T-helper 1 cell (primary cell): ENCODE measurements at regions not wholly inside any gene's neighbourhood (a gene's known extent, or its start where the extent isn't known, plus 50 kb on each side); places are given as distances from the start of the nearest gene placed in this dataset.
"Not testable (repeated sequence)": the region's sequence is repeated elsewhere in the genome, so short reads cannot be mapped to it uniquely, and the experiment has no call there.

Experiments used
- DNase-seq, 5 donors: peaks; one replicate each; pipeline ENCODE4 v3.0.0-alpha.2; 2012 to 2020

- DNase-seq = no peak
These were observed 699.4 kb upstream of the TMEM132C start for GRCh38 chr12:127567531-127567930.

DNA sequence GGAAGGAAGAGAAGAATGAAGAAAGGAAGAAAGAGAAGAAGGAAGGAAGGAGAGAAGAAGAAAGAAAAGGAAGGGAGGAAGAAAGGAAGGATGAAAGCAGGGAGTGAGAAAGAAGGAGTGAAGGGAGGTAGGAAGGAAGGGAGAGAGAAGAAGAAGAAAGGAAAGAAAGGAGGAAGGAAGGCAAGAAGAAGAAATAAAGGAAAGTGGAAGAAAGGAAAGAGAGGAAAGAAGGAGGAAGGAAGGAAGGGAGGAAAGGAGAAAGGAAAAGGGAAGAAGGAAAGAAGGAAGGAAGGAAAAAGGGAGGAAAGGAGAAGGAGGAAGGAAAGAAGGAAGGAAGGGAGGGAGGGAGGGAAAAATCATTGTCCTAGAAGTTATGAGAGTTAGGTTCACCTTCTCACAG lies 696.6 kb upstream of the TMEM132C start:
- DNase-seq = no peak

- no peak for DNase-seq
These were observed 696.1 kb upstream of the TMEM132C start for GRCh38 chr12:127570793-127571360.

GRCh38 chr12:127571578-127571977 lies 695.4 kb upstream of the TMEM132C start:
- DNase-seq = no peak

GRCh38 chr12:127579446-127579845 lies 687.5 kb upstream of the TMEM132C start:
- DNase-seq = no peak

DNA sequence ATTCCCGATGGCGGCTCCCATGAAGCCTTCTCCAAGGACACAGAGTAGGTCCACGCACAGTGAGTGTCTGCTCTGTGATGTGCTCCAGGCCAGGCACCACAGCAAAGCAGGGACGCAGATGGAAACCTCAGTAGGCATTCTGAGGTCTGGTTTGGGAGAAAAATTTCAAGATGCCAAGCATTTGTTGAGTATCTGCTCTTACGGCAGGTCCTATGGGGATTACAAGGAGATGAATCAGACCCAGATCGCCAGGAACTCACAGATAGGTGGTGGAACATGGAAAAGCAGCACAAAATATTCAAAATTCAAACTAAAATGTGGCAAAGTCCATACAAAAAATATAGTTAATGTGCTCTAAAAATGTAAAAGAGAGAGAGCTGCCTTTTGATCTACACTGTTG lies 684.9 kb upstream of the TMEM132C start:
- DNase-seq = no peak

DNA sequence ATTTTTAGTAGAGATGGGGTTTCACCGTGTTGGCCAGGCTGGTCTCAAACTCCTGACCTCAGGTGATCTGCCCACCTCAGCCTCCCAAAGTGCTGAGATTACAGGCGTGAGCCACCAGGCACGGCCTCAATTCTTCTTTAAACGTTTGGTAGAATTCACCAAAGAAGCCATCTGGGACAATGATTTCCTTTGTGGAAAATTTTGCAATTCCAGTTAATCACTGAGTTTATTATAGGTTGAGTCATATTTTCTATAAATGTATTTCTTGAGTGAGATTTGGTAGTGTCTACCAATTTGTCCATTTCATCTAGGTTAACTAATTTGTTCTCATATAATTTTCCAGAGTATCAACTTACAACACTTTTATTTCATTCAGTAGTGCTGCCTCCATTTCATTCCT lies 683.9 kb upstream of the TMEM132C start:
- DNase-seq = no peak

DNA sequence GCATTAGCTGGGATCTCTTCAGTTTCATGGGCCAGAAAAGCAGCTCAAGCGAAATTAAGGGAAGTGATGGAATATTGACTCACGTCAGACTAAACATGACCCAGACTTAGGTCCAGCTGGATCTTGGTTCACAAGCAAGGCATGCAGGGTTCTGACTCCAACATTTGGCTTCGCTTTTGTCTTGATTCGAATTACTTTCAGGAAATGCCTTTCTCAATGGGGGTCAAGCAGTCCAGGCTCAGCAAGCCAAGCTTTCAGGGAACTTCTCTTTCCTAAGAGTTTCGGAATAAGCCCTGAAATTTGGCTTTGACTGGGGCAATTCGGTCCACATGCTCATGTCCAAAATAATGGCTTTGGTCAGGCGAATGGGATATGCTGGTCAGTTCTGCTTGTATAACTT lies 678.7 kb upstream of the TMEM132C start:
- DNase-seq = no peak

DNA sequence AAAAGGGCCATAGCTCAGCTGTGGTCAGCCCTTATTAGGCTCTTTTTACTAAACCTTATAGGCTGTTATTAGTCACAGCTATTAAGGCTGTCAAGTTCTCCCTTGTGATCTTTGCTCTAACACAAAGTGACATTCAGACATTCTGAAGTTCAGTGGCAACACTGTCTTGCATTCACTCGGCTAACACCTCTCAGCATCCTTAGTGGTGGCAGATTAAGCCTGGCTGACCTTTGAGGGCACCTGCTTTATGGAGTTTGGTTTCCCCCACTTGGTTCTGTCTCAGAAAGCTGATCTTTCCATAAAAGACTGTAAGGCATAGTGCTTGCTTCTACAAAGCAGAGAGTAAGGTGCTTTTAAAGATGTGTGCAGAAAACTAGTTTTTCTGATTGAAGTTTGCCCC lies 677.4 kb upstream of the TMEM132C start:
- DNase-seq = no peak

GRCh38 chr12:127590868-127591267 lies 676.1 kb upstream of the TMEM132C start:
- no peak for DNase-seq

GRCh38 chr12:127592245-127592644 lies 674.7 kb upstream of the TMEM132C start:
- DNase-seq = no peak

GRCh38 chr12:127594351-127594970 lies 672.5 kb upstream of the TMEM132C start:
- DNase-seq = no peak

DNA sequence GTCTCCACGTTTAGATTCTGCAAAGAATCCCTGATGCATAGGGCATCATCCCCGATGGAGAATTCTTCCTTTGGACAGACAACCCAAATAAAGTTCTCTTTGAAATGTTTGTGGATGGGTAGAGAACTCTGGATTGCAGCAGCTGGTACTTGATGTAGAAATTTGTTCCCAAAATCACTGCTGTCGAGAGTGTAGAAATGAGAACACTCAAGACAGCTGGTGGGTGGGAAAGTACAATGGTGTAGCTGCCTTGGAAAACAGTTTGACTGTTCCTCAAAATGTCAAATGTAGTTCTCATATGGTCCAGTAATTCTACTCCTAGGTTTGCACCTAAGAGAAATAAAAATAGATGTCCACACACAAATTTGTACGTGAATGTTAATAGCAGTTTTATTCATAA lies 671.5 kb upstream of the TMEM132C start:
- DNase-seq = no peak

GRCh38 chr12:127596891-127597290 lies 670.1 kb upstream of the TMEM132C start:
- no peak for DNase-seq

- DNase-seq = no peak
These were observed 667.5 kb upstream of the TMEM132C start for GRCh38 chr12:127599436-127599835.

GRCh38 chr12:127600211-127600610 lies 666.8 kb upstream of the TMEM132C start:
- DNase-seq = no peak

GRCh38 chr12:127606476-127607015 lies 660.4 kb upstream of the TMEM132C start:
- no peak for DNase-seq

DNA sequence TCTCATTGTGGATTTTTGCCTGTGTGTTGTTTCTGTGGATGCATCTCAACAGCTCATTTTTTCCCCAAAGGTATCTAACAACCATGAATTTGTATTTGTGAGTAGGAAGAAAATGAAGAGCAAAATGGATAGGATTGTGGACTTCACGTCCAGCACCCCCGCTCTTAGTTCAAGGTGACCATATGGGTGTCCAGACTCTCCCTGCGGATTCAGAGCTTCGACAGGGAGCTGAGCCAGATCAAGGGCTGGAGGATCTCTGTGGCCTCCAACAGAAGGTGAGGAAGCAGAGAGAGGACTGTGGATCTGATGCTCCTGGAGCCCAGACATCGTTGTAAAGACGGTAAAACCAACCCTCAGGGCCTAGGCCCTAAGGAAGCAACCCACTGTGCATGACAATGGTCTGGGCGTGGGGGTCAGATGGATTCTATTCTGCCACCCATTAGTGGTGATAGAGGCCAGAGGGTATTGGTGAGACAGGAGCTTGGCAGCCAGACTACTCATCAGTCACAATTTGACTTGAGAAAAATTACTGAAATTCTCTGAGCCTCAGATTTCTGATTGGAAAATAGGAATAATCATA lies 659.7 kb upstream of the TMEM132C start:
- DNase-seq = no peak

GRCh38 chr12:127608359-127608758 lies 658.6 kb upstream of the TMEM132C start:
- DNase-seq = not testable (repeated sequence)

DNA sequence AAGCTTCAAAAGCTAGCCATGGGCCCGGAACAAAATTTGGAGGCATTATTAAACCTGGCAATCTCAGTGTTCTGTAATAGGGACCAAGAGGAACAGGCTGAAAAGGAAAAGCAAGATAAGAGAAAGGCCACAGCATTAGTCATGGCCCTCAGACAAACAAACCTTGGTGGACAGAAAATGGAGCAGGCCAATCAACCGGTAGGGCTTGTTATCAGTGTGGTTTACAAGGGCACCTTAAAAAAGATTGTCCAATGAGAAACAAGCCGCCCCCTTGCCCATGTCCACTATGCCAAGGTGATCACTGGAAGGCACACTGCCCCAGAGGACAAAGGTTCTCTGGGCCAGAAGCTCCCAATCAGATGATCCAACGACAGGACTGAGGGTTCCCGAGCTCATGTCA lies 653.9 kb upstream of the TMEM132C start:
- DNase-seq = no peak

DNA sequence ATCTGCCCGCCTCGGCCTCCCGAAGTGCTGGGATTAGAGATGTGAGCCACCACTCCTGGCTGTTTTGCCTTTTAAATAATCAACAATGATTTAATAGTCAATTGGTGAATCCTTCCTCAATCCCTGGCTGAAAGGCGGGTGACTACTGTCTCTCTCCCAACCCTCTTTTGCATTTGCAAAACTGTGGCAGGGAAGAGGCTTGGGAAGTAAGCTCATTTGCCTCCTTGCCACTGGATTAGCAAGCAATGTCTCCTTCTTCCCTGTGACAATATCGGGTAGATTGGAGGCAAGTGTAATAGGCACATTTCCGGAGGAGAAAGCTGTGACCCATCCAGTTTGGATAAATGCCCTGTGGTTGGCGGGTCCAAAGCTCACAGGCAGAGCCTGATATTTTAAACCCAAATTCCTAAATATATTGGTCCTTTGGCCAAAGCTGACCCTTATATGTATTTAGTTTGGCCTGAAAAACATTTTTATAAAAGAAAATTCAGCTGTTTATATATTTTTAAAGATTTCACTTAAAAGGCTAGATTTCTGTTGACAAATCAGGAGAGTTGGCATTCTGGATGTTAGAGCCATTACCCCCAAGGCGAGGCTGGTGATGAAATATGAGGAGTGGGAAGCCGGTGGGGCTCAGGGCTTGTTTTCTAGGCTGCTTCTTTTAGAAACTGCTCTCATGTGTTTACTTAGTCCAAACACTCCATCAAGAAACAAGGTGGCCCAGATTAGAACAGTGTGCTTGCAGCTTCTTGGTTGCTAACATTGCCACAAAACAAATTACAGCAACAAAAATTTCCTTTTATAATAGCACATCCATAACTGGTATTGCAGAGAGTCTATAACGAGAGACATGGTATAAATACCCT lies 646.9 kb upstream of the TMEM132C start:
- DNase-seq = no peak

DNA sequence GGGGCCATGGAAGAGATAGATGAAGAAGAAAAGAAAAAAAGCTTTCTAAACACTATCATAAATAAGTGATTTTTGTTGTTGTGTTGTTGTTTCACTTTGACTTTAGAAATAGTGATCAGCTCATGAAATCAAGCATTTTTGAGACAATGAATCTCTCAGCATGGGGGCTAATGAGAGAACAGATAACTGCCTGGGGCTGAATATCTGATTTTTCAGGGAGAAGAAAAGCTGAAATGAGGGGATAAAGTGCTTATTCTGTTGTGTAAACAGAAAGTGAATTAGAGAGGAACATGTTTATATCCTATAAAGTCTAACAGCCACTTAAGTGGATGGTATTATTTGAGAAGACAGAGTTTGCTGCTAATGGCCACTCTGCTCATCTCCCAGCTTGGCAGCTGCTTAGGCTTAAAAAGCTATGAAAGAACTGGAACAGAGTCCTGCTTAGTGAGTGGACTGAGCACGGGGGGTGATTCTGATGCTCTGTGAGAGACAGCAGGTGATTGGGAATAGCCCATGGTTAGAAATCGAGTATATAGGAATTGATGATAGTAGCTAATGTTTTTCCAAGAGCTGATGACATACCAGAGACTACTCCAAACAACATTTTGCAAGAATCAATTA lies 646.1 kb upstream of the TMEM132C start:
- DNase-seq = no peak

DNA sequence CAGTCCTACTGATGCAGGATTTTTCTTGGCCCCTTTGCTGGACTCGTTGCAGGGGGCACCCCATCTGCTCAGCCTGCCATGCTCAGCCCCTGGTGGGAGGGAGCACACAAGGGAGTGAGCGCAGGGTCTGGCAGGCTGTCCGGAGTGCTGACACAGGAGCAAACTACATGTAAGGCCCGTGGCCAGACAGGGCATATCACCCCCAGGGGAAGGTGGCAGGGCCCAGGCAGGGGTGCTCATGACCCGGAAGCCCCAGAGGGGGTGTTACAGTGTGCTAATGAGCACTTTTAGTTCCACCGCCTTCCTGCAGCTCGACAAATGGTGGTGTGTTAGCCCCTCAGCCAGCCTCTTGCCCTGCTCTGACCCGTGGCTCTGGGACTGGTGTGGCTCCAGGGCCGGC lies 645.6 kb upstream of the TMEM132C start:
- no peak for DNase-seq
